HL-60 (cell line): ENCODE measurements at regions not wholly inside any gene's neighbourhood (a gene's known extent, or its start where the extent isn't known, plus 50 kb on each side); places are given as distances from the start of the nearest gene placed in this dataset.

Experiments used
- DNase-seq, 2 experiments: peaks; one replicate each; pipeline ENCODE4 v3.0.0-alpha.2; 2010 to 2020; ENCODE audit warnings: low read depth in 1 of 2, low spot score in 1 of 2
- H3K27ac ChIP-seq: fragments of 250-450 bp; sonication (Bioruptor Pico); replicated peaks from 2 replicates; pipeline ENCODE4 v1.5.1; 2020; ENCODE audit warnings: mild to moderate bottlenecking, moderate library complexity
- H3K27me3 ChIP-seq: fragments of 250-450 bp; sonication (Bioruptor Pico); 2 replicates; pipeline ENCODE4 v1.5.1; 2021; ENCODE audit warnings: mild to moderate bottlenecking, moderate library complexity; ENCODE audit not compliant: insufficient read depth, poor library complexity, severe bottlenecking
- H3K4me3 ChIP-seq: replicated peaks from 2 replicates; pipeline ENCODE4 v1.5.1; 2011; ENCODE audit warnings: mild to moderate bottlenecking, control low read depth, low read length; ENCODE audit not compliant: insufficient read depth
- GABPA ChIP-seq: IDR thresholded peaks from 2 replicates; pipeline ENCODE4 v1.6.1; 2012; ENCODE audit warnings: low read depth
- POLR2AphosphoS5 ChIP-seq: IDR thresholded peaks from 2 replicates; pipeline ENCODE4 v1.6.1; 2012; ENCODE audit warnings: low read depth
- SPI1 ChIP-seq: IDR thresholded peaks from 2 replicates; pipeline ENCODE4 v1.6.1; 2012; ENCODE audit warnings: low read depth, mild to moderate bottlenecking, borderline replicate concordance
- TF ChIP-seq, protein P1 (sequence below): IDR thresholded peaks from one replicate; pipeline ENCODE4 v1.5.1; 2011; ENCODE audit warnings: low read length, control low read depth, inconsistent platforms; ENCODE audit not compliant: insufficient read depth
- TF ChIP-seq, protein P2 (sequence below): IDR thresholded peaks from 2 replicates; pipeline ENCODE4 v1.6.1; 2012; ENCODE audit warnings: low read depth; ENCODE audit not compliant: insufficient replicate concordance

DNA sequence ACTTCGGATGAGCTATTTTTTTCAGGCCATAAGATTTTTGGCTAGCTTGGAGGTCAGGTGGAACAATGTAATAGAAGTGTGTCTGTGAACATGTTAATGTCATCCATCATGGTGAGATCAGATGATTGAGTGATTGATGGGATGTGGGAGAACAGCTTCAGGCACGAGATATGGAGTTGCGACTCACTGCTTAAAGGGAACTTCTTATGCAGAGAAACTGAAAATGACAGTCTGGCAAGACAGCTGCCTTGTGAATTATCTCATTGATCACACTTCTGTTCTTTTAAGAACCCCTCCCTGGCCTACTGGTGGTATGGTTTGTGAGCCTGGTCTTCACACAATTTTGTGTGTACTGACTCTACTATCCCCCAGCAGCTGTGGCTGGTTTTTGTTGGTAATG, 96.0 kb downstream of the OLFM4 start:
- H3K27ac ChIP-seq, result no peak overlapping the region
- no peak for DNase-seq
- H3K4me3 ChIP-seq, result no peak overlapping the region
- TF ChIP-seq SPI1 (no peak), GABPA (no peak), POLR2AphosphoS5 (no peak)
- TF ChIP-seq, protein P1, sequence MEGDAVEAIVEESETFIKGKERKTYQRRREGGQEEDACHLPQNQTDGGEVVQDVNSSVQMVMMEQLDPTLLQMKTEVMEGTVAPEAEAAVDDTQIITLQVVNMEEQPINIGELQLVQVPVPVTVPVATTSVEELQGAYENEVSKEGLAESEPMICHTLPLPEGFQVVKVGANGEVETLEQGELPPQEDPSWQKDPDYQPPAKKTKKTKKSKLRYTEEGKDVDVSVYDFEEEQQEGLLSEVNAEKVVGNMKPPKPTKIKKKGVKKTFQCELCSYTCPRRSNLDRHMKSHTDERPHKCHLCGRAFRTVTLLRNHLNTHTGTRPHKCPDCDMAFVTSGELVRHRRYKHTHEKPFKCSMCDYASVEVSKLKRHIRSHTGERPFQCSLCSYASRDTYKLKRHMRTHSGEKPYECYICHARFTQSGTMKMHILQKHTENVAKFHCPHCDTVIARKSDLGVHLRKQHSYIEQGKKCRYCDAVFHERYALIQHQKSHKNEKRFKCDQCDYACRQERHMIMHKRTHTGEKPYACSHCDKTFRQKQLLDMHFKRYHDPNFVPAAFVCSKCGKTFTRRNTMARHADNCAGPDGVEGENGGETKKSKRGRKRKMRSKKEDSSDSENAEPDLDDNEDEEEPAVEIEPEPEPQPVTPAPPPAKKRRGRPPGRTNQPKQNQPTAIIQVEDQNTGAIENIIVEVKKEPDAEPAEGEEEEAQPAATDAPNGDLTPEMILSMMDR, result no peak
- TF ChIP-seq, protein P2, sequence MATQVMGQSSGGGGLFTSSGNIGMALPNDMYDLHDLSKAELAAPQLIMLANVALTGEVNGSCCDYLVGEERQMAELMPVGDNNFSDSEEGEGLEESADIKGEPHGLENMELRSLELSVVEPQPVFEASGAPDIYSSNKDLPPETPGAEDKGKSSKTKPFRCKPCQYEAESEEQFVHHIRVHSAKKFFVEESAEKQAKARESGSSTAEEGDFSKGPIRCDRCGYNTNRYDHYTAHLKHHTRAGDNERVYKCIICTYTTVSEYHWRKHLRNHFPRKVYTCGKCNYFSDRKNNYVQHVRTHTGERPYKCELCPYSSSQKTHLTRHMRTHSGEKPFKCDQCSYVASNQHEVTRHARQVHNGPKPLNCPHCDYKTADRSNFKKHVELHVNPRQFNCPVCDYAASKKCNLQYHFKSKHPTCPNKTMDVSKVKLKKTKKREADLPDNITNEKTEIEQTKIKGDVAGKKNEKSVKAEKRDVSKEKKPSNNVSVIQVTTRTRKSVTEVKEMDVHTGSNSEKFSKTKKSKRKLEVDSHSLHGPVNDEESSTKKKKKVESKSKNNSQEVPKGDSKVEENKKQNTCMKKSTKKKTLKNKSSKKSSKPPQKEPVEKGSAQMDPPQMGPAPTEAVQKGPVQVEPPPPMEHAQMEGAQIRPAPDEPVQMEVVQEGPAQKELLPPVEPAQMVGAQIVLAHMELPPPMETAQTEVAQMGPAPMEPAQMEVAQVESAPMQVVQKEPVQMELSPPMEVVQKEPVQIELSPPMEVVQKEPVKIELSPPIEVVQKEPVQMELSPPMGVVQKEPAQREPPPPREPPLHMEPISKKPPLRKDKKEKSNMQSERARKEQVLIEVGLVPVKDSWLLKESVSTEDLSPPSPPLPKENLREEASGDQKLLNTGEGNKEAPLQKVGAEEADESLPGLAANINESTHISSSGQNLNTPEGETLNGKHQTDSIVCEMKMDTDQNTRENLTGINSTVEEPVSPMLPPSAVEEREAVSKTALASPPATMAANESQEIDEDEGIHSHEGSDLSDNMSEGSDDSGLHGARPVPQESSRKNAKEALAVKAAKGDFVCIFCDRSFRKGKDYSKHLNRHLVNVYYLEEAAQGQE, result no peak
- peaks cover 7% of the 10 kb centered on the region for H3K27me3 ChIP-seq

DNA sequence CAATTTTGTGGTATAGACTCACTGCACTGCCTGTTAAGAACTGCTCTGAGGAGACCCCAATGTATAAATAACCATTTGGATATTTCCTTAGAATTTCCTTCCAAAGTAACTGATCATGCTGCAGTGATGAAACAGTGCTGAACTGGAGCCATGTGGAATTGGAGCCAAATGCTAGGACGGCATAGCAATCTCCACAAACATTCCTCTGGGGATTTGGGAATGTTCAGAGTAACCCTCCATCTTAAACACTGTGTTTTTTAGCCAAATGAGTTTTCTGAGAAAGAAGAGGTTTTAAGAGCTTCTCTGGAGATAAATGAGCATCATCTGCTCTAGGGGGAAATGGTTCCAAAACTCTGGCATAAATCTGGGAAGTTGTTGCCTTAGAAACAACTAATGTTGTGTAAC, 98.2 kb downstream of the OLFM4 start:
- no peak overlapping the region for H3K4me3 ChIP-seq
- no peak for DNase-seq
- H3K27ac ChIP-seq, result no peak overlapping the region
- peaks cover 2% of the 10 kb centered on the region for H3K27me3 ChIP-seq
- TF ChIP-seq, protein P2, result no peak
- TF ChIP-seq SPI1 (no peak), POLR2AphosphoS5 (no peak), GABPA (no peak)
- TF ChIP-seq, protein P1, result no peak

DNA sequence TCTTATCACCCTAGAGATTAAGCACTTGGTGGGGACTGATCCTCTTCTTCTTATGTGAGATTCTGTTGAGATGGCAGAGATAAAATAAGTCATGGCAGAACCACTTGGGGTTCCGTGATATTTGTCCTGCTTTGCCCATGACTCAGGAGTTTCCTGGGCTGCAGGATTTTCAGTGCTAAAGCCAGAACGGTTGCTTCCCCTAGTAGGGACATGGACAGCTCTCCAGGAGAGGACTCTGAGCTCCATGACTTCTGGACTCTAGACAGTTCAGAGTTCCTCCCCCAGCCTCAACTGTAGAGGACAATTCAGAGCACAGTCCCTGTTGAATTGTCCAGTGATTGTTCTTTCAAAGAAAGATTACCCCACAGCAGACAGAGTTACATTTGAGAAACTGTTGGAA, 98.8 kb downstream of the OLFM4 start:
- H3K4me3 ChIP-seq, result no peak overlapping the region
- H3K27me3 ChIP-seq, result peaks cover 5% of the 10 kb centered on the region
- DNase-seq, result no peak
- H3K27ac ChIP-seq, result no peak overlapping the region
- TF ChIP-seq SPI1 (no peak), POLR2AphosphoS5 (no peak)
- TF ChIP-seq, protein P2, result no peak
- TF ChIP-seq, protein P1, result no peak
